Body of pancreas (tissue), 4 donors: ENCODE measurements at regions not wholly inside any gene's neighbourhood (a gene's known extent, or its start where the extent isn't known, plus 50 kb on each side); places are given as distances from the start of the nearest gene placed in this dataset.

Source experiments
- CTCF ChIP-seq, 7 experiments: fragments of 450-650 bp in 4 of 7; fragments of 200-600 bp in 3 of 7; sonication (generic) in 3 of 7; IDR thresholded peaks; one replicate each; pipeline ENCODE4 v1.5.1; 2016 to 2019; ENCODE audit warnings: antibody characterized with exemption in 7 of 7
- POLR2A ChIP-seq, 3 donors: fragments of 450-650 bp; IDR thresholded peaks; one replicate each; pipeline ENCODE4 v1.6.1; 2016; ENCODE audit warnings: antibody characterized with exemption in 3 of 3, mild to moderate bottlenecking in 2 of 3

GRCh38 chr4:125681240-125681639, 366.5 kb downstream of the FAT4 start:
- TF ChIP-seq CTCF (IDR thresholded peaks at IDR 0.05): no peak
- TF ChIP-seq POLR2A (IDR thresholded peaks at IDR 0.05): no peak
